Mucosa of descending colon (tissue), 3 donors: ENCODE measurements at regions not wholly inside any gene's neighbourhood (a gene's known extent, or its start where the extent isn't known, plus 50 kb on each side); places are given as distances from the start of the nearest gene placed in this dataset.

ENCODE experiments used
- ATAC-seq: fragments of 200-7000 bp; cut with Tn5 transposase; one replicate; pipeline ENCODE4 v1.9.1; 2020; ENCODE audit warnings: mild to moderate bottlenecking, moderate library complexity
- DNase-seq, 3 donors: peaks; one replicate each; pipeline ENCODE4 v3.0.0-alpha.2; 2020
- H3K36me3 ChIP-seq: fragments of 200-600 bp; one replicate; pipeline ENCODE4 v1.8.0; 2021; ENCODE audit warnings: low read depth, mild to moderate bottlenecking
- H3K4me1 ChIP-seq: fragments of 200-600 bp; one replicate; pipeline ENCODE4 v1.8.0; 2021; ENCODE audit warnings: low read depth, mild to moderate bottlenecking
- H3K4me3 ChIP-seq: fragments of 200-600 bp; one replicate; pipeline ENCODE4 v1.8.0; 2021; ENCODE audit warnings: mild to moderate bottlenecking
- H3K9me3 ChIP-seq: fragments of 200-600 bp; one replicate; pipeline ENCODE4 v1.8.0; 2021; ENCODE audit warnings: mild to moderate bottlenecking
- intact Hi-C, 2 donors: fragments of 100-400 bp; cut with DNase I in 1 of 2; cut with micrococcal nuclease in 1 of 2; formaldehyde crosslinking; loops; one replicate each; pipeline versions ENCODE4 v1.11.0 to v1.11.1; 2022; cut with DNase I, micrococcal nuclease
- TF ChIP-seq, protein P1 (sequence below): fragments of 200-600 bp; IDR thresholded peaks from one replicate; pipeline ENCODE4 v1.8.0; 2022; ENCODE audit warnings: antibody characterized with exemption, mild to moderate bottlenecking
- donor health status: DM: no; HTN: no; CAD: no; lungs with moderate emphysema.
- donor health status: DM: no; HTN: no; CAD: no.
- donor health status: DM: no; HTN: yes; CAD: no.

DNA sequence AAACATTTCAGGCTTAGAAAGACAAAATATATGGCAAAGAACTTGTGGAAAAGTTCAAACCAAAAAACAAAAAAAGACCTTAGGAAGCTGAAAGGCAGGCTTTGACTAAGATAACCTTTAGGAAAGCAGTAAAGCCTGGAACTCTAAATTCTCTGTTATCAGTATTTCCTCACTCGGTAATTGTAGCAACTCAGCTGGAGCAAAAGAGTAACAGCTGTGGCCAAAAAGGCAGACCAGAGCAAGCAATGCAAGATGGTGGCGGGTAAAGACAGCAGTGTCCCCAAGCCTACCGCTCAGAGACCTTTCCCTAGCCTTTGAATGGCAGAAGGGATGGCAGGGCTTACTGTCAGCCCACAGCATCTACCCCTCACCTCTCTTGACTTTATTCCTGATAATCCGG lies 63.1 kb upstream of the KLHL13 start:
- Histone ChIP-seq H3K36me3 (no peaks in the 10 kb centered on the region), H3K4me3 (no peak overlapping the region), H3K9me3 (no peaks in the 10 kb centered on the region), H3K4me1 (no peaks in the 10 kb centered on the region)
- DNase-seq = no peak
- no peak for ATAC-seq
- intact Hi-C loops = no loop called here
- TF ChIP-seq, protein P1, sequence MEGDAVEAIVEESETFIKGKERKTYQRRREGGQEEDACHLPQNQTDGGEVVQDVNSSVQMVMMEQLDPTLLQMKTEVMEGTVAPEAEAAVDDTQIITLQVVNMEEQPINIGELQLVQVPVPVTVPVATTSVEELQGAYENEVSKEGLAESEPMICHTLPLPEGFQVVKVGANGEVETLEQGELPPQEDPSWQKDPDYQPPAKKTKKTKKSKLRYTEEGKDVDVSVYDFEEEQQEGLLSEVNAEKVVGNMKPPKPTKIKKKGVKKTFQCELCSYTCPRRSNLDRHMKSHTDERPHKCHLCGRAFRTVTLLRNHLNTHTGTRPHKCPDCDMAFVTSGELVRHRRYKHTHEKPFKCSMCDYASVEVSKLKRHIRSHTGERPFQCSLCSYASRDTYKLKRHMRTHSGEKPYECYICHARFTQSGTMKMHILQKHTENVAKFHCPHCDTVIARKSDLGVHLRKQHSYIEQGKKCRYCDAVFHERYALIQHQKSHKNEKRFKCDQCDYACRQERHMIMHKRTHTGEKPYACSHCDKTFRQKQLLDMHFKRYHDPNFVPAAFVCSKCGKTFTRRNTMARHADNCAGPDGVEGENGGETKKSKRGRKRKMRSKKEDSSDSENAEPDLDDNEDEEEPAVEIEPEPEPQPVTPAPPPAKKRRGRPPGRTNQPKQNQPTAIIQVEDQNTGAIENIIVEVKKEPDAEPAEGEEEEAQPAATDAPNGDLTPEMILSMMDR = no peak

DNA sequence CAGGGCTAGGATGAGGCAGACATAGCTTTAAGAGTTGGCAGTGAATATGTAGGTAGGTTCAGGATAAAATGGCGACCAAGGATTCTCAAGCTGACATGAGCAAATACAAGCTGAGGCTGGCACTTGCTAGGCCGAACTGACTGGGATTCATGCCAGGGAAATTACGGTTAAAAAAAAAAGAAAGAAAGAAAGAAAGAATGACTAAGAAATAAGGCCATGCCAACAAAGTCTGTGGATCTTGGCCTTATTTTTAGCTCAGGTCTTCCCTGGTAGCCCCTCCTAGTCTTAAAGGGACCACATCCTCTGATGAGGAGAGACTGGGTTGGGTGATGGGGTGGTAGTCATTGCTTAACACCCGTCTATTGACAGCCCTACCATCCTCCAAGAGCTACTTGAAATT lies 64.4 kb upstream of the KLHL13 start:
- H3K4me3 ChIP-seq = no peak overlapping the region
- no peaks in the 10 kb centered on the region for H3K36me3 ChIP-seq
- ATAC-seq (no peak), DNase-seq (no peak)
- intact Hi-C loops = no loop called here
- TF ChIP-seq, protein P1 = no peak
- H3K9me3 ChIP-seq = no peaks in the 10 kb centered on the region
- H3K4me1 ChIP-seq = no peaks in the 10 kb centered on the region

DNA sequence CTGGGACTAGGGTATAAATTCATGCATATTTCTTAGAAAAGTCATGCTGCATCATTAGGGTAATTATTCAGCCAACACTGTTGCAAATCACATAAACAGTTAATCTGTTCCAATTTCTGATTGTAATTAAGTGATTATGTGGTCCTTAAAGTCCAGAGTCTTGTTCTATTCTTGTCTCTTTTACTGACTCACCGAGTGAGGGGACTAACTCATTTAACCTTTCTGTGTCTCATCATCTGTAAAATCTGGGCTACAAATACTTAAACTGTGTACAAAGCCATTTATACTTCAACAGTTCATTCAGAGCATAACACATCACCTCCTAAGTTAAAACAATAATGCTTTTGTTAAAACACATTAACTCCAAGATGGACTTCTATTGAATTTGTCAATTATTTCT lies 65.4 kb upstream of the KLHL13 start:
- Histone ChIP-seq H3K36me3 (no peaks in the 10 kb centered on the region), H3K4me1 (no peaks in the 10 kb centered on the region), H3K4me3 (no peak overlapping the region), H3K9me3 (no peaks in the 10 kb centered on the region)
- TF ChIP-seq, protein P1 = no peak
- ATAC-seq = no peak
- intact Hi-C loops = no loop called here
- DNase-seq = no peak

DNA sequence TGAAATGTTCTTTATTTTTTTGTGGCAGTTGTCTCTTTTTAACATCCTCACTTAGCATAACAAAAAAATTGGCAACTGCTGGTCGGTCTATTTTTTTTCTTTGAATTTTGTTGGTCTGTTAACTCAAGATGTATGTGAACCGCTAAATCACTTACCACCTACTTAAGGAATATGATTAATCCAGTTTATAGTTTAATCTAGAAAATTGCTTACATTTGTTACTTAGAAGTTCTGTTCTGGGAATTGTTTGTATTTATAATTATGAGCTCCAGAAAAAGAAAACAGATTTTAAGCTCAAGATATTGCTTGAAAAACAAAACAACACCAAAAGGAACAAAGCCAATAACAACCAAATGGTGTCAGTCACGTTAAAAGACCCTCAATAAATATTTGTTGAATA lies 66.1 kb upstream of the KLHL13 start:
- Histone ChIP-seq H3K4me3 (no peak overlapping the region), H3K4me1 (no peaks in the 10 kb centered on the region), H3K9me3 (no peaks in the 10 kb centered on the region), H3K36me3 (no peaks in the 10 kb centered on the region)
- DNase-seq (no peak), ATAC-seq (no peak)
- TF ChIP-seq, protein P1 = no peak
- intact Hi-C loops = no loop called here

DNA sequence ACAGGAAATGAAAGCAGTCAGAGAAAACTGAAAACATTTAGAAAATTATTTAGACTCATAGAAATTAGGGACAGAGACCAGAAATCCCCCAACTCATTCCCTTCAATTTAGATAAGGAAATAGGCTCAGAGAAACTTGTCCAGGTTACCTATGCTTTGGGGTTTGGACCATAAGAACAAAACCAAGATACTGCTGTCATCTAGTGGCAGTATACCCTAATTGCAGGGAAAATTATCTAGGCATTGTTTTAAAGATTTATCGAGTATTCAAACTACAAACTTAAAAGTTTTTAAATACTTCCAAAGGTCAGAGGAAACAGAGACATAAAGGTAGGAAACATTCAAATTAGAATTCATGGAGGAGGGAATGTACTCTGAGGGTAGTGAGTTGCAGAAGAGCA lies 67.0 kb upstream of the KLHL13 start:
- no peak for DNase-seq
- no peaks in the 10 kb centered on the region for H3K36me3 ChIP-seq
- no peak for ATAC-seq
- H3K4me1 ChIP-seq = no peaks in the 10 kb centered on the region
- H3K9me3 ChIP-seq = no peaks in the 10 kb centered on the region
- TF ChIP-seq, protein P1 = no peak
- no peak overlapping the region for H3K4me3 ChIP-seq
- intact Hi-C loops = no loop called here

DNA sequence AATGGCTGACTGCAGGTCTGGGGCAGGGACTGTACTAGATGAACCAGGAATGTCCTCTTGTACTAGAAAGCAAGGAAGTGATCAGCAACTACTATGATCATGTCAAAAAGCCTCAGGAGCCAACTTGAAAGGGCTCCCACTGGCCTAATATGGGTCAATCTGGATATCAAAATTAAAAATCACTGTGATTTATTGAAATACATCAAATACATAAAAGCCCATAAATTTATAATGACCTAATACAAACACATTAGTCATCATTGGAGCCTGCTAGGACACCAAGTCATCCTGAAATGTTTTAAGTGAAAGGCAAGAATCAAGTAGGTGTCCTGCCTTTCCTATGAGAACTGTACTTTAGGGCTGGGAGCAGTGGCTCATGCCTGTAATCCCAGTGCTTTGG lies 70.5 kb upstream of the KLHL13 start:
- Histone ChIP-seq H3K4me3 (no peak overlapping the region), H3K4me1 (no peaks in the 10 kb centered on the region), H3K36me3 (no peaks in the 10 kb centered on the region), H3K9me3 (no peaks in the 10 kb centered on the region)
- intact Hi-C loops = no loop called here
- ATAC-seq = no peak
- no peak for DNase-seq
- TF ChIP-seq, protein P1 = no peak
